Adrenal gland (tissue), 5 donors: ENCODE measurements at regions not wholly inside any gene's neighbourhood (a gene's known extent, or its start where the extent isn't known, plus 50 kb on each side); places are given as distances from the start of the nearest gene placed in this dataset.

Source experiments
- CTCF ChIP-seq, 6 experiments: fragments of 450-650 bp in 4 of 6; fragments of 200-600 bp in 2 of 6; sonication (generic) in 1 of 6; IDR thresholded peaks; 1 replicate in 5 of 6; 2 replicates in 1 of 6; pipeline versions ENCODE4 v1.5.1 to v1.8.0; 2016 to 2021; ENCODE audit warnings: antibody characterized with exemption in 6 of 6, mild to moderate bottlenecking in 2 of 6, moderate library complexity in 1 of 6
- POLR2A ChIP-seq, 2 donors: fragments of 450-650 bp; IDR thresholded peaks; one replicate each; pipeline ENCODE4 v1.6.1; 2017; ENCODE audit warnings: antibody characterized with exemption in 2 of 2, mild to moderate bottlenecking in 2 of 2, moderate library complexity in 1 of 2
- donor health status: DM: no; HTN: no; CAD: no.

GRCh38 chr2:180882959-180883358 lies 97.4 kb upstream of the UBE2E3 start:
- TF ChIP-seq POLR2A (IDR thresholded peaks at IDR 0.05) (no peak), CTCF (IDR thresholded peaks at IDR 0.05) (no peak)
